HEK293T (cell line): ENCODE measurements at regions not wholly inside any gene's neighbourhood (a gene's known extent, or its start where the extent isn't known, plus 50 kb on each side); places are given as distances from the start of the nearest gene placed in this dataset.
A peak's percentile ranks its signal among the peaks of the same experiment; 100 is the strongest.

Experiments
- CTCF ChIA-PET: fragments of 350-600 bp; formaldehyde crosslinking; extraction: SDS; loops from one replicate; lab custom pipeline; 2021; ENCODE audit warnings: antibody characterized with exemption, inconsistent platforms; lab: Yijun Ruan, JAX
- POLR2A ChIA-PET: fragments of 350-600 bp; formaldehyde crosslinking; extraction: SDS; loops from one replicate; lab custom pipeline; 2020; ENCODE audit warnings: antibody characterized with exemption, inconsistent platforms; lab: Yijun Ruan, JAX
- DNase-seq: peaks from one replicate; pipeline ENCODE4 v3.0.0; 2012; ENCODE audit warnings: mixed read lengths; ENCODE audit errors: extremely low spot score
- ARNT ChIP-seq: fragments of 450-650 bp; IDR thresholded peaks from 2 replicates; pipeline ENCODE4 v1.6.1; 2017; ENCODE audit warnings: mild to moderate bottlenecking
- BHLHE40 ChIP-seq: fragments of 450-650 bp; IDR thresholded peaks from 2 replicates; pipeline ENCODE4 v1.6.1; 2016; ENCODE audit warnings: mild to moderate bottlenecking, moderate library complexity, borderline replicate concordance
- CTBP1 ChIP-seq: fragments of 450-650 bp; IDR thresholded peaks from 2 replicates; pipeline ENCODE4 v1.6.1; 2016; ENCODE audit warnings: borderline replicate concordance
- ELF4 ChIP-seq: fragments of 450-650 bp; IDR thresholded peaks from 2 replicates; pipeline ENCODE4 v1.6.1; 2017; ENCODE audit warnings: antibody characterized with exemption
- FOXA1 ChIP-seq: fragments of 450-650 bp; IDR thresholded peaks from 2 replicates; pipeline ENCODE4 v1.6.1; 2016; ENCODE audit warnings: mild to moderate bottlenecking
- FOXK2 ChIP-seq: fragments of 450-650 bp; IDR thresholded peaks from 2 replicates; pipeline ENCODE4 v1.6.1; 2016; ENCODE audit warnings: mild to moderate bottlenecking
- FOXM1 ChIP-seq: fragments of 450-650 bp; IDR thresholded peaks from 2 replicates; pipeline ENCODE4 v1.6.1; 2017; ENCODE audit warnings: mild to moderate bottlenecking, borderline replicate concordance
- HDGF ChIP-seq: fragments of 450-650 bp; IDR thresholded peaks from 2 replicates; pipeline ENCODE4 v1.6.1; 2017; ENCODE audit warnings: antibody characterized with exemption, borderline replicate concordance
- L3MBTL2 ChIP-seq: fragments of 450-650 bp; conservative IDR thresholded peaks from 2 replicates; pipeline ENCODE4 v1.6.1; 2016; ENCODE audit warnings: mild to moderate bottlenecking
- LEF1 ChIP-seq: fragments of 450-650 bp; IDR thresholded peaks from 2 replicates; pipeline ENCODE4 v1.6.1; 2017; ENCODE audit warnings: mild to moderate bottlenecking, borderline replicate concordance
- NFRKB ChIP-seq: fragments of 450-650 bp; IDR thresholded peaks from 2 replicates; pipeline ENCODE4 v1.6.1; 2016; ENCODE audit warnings: mild to moderate bottlenecking, moderate library complexity
- PKNOX1 ChIP-seq: fragments of 450-650 bp; IDR thresholded peaks from 2 replicates; pipeline ENCODE4 v1.6.1; 2016
- SP1 ChIP-seq: fragments of 450-650 bp; IDR thresholded peaks from 2 replicates; pipeline ENCODE4 v1.6.1; 2017
- SUZ12 ChIP-seq: fragments of 450-650 bp; IDR thresholded peaks from 2 replicates; pipeline ENCODE4 v1.6.1; 2016; ENCODE audit warnings: mild to moderate bottlenecking
- TARDBP ChIP-seq: fragments of 450-650 bp; IDR thresholded peaks from 2 replicates; pipeline ENCODE4 v1.6.1; 2016
- ZNF384 ChIP-seq: fragments of 450-650 bp; IDR thresholded peaks from 2 replicates; pipeline ENCODE4 v1.6.1; 2016

- no peak for DNase-seq
- POLR2A ChIA-PET, result interaction anchor here (0.6 kb wide), 1 partner anchor 1218 kb away, joined by 3 read pairs; no protein-coding TSS in a partner anchor
- CTCF ChIA-PET, result no interaction called here
- TF ChIP-seq TARDBP (no peak), PKNOX1 (peak; percentile 22; the same call in 1 of the 2 replicates), SP1 (no peak), SUZ12 (no peak), FOXM1 (no peak)
Observed at GRCh38 chr4:38275331-38276100, 315.3 kb downstream of the PTTG2 start.

GRCh38 chr4:38278255-38278654 is 318.1 kb downstream of the PTTG2 start:
- TF ChIP-seq LEF1 (no peak), ELF4 (no peak), ARNT (no peak), FOXM1 (no peak), TARDBP (no peak), ZNF384 (no peak), BHLHE40 (no peak), CTBP1 (no peak), SP1 (no peak), HDGF (no peak), FOXA1 (no peak), NFRKB (no peak), SUZ12 (no peak), L3MBTL2 (no peak), FOXK2 (no peak)
- ChIA-PET CTCF (interaction anchor here (0.7 to 1.1 kb wide), 2 partner anchors 8 to 41 kb away, joined by 3 read pairs; no protein-coding TSS in a partner anchor), POLR2A (no interaction called here)
- no peak for DNase-seq

- no peak for TF ChIP-seq L3MBTL2
- no peak for TF ChIP-seq TARDBP
- TF ChIP-seq HDGF, result no peak
- TF ChIP-seq ELF4, result no peak
- no peak for TF ChIP-seq ZNF384
- TF ChIP-seq SUZ12, result no peak
- no peak for TF ChIP-seq FOXK2
- no peak for TF ChIP-seq PKNOX1
- no peak for TF ChIP-seq ARNT
- no peak for TF ChIP-seq LEF1
- no peak for TF ChIP-seq NFRKB
- no peak for DNase-seq
- POLR2A ChIA-PET, result no interaction called here
- CTCF ChIA-PET, result interaction anchor here (0.7 to 1.1 kb wide), 2 partner anchors 9 to 41 kb away, joined by 3 read pairs; no protein-coding TSS in a partner anchor
Observed at GRCh38 chr4:38279077-38279476, 318.9 kb downstream of the PTTG2 start.

GRCh38 chr4:38279650-38280322 is 319.6 kb downstream of the PTTG2 start:
- TF ChIP-seq FOXA1, result no peak
- TF ChIP-seq LEF1, result no peak
- no peak for TF ChIP-seq NFRKB
- no peak for TF ChIP-seq ARNT
- no peak for TF ChIP-seq SP1
- no peak for TF ChIP-seq FOXM1
- no peak for TF ChIP-seq HDGF
- no peak for TF ChIP-seq CTBP1
- TF ChIP-seq TARDBP, result no peak
- no peak for TF ChIP-seq ZNF384
- no peak for TF ChIP-seq FOXK2
- TF ChIP-seq BHLHE40, result no peak
- no peak for TF ChIP-seq PKNOX1
- TF ChIP-seq ELF4, result no peak
- TF ChIP-seq SUZ12, result no peak
- ChIA-PET CTCF (interaction anchor here (0.6 kb wide), 1 partner anchor 502 kb away, joined by 3 read pairs; no protein-coding TSS in a partner anchor), POLR2A (no interaction called here)
- DNase-seq, result no peak

GRCh38 chr4:38280323-38280706 is 320.1 kb downstream of the PTTG2 start:
- CTCF ChIA-PET, result interaction anchor here (0.6 kb wide), 1 partner anchor 502 kb away, joined by 3 read pairs; no protein-coding TSS in a partner anchor
- TF ChIP-seq LEF1, result no peak
- no peak for TF ChIP-seq SUZ12
- TF ChIP-seq FOXK2, result no peak
- TF ChIP-seq TARDBP, result no peak
- no peak for TF ChIP-seq HDGF
- TF ChIP-seq ZNF384, result no peak
- no peak for TF ChIP-seq FOXM1
- no peak for TF ChIP-seq ARNT
- TF ChIP-seq ELF4, result no peak
- TF ChIP-seq PKNOX1, result no peak
- TF ChIP-seq SP1, result no peak
- TF ChIP-seq L3MBTL2, result no peak
- TF ChIP-seq BHLHE40, result no peak
- TF ChIP-seq CTBP1, result no peak
- TF ChIP-seq FOXA1, result no peak
- no peak for TF ChIP-seq NFRKB
- no peak for DNase-seq
- POLR2A ChIA-PET, result no interaction called here
